Lung (tissue), 11 donors: ENCODE measurements at regions not wholly inside any gene's neighbourhood (a gene's known extent, or its start where the extent isn't known, plus 50 kb on each side); places are given as distances from the start of the nearest gene placed in this dataset.

ENCODE experiments used
- ATAC-seq: fragments of 200-7000 bp; cut with Tn5 transposase; one replicate; pipeline ENCODE4 v1.9.1; 2020; ENCODE audit warnings: moderate number of reproducible peaks; ENCODE audit not compliant: insufficient read depth, low FRiP score
- DNase-seq, 3 donors: peaks; one replicate each; pipeline ENCODE4 v3.0.0-alpha.2; 2013 to 2017
- H3K27ac ChIP-seq, 2 donors: one replicate each; pipeline ENCODE4 v1.5.1; 2013; ENCODE audit warnings: mild to moderate bottlenecking in 2 of 2, moderate library complexity in 2 of 2, control low read depth in 1 of 2, inconsistent platforms in 1 of 2, low read depth in 1 of 2, low read length in 1 of 2
- H3K27me3 ChIP-seq, 3 donors: one replicate each; pipeline ENCODE4 v1.5.1; 2013; ENCODE audit warnings: low read length in 2 of 3; ENCODE audit not compliant: control insufficient read depth in 3 of 3, insufficient read depth in 3 of 3
- H3K36me3 ChIP-seq, 4 donors: one replicate each; pipeline ENCODE4 v1.5.1; 2013; ENCODE audit warnings: low read length in 4 of 4, mild to moderate bottlenecking in 1 of 4, moderate library complexity in 1 of 4; ENCODE audit not compliant: control insufficient read depth in 4 of 4, insufficient read depth in 4 of 4
- H3K4me1 ChIP-seq, 5 donors: one replicate each; pipeline ENCODE4 v1.5.1; 2013; ENCODE audit warnings: low read length in 5 of 5, mild to moderate bottlenecking in 2 of 5, moderate library complexity in 1 of 5; ENCODE audit not compliant: control insufficient read depth in 5 of 5, insufficient read depth in 5 of 5
- H3K4me3 ChIP-seq: one replicate; pipeline ENCODE4 v1.5.1; 2013; ENCODE audit warnings: mild to moderate bottlenecking, control low read depth, moderate library complexity
- H3K9ac ChIP-seq, 2 donors: one replicate each; pipeline ENCODE4 v1.5.1; 2013; ENCODE audit warnings: low read length in 2 of 2, control low read depth in 1 of 2; ENCODE audit not compliant: insufficient read depth in 1 of 2
- H3K9me3 ChIP-seq, 4 donors: one replicate each; pipeline ENCODE4 v1.5.1; 2013; ENCODE audit warnings: low read length in 3 of 4, mild to moderate bottlenecking in 1 of 4, moderate library complexity in 1 of 4; ENCODE audit not compliant: control insufficient read depth in 4 of 4, insufficient read depth in 3 of 4
- CTCF ChIP-seq: IDR thresholded peaks from 2 replicates; pipeline ENCODE4 v1.5.1; 2012; ENCODE audit warnings: mild to moderate bottlenecking; ENCODE audit errors: control extremely low read depth, extremely low read depth
- WGBS, 2 donors: extraction: QIAGEN DNeasy Blood & Tissue Kit; methylation state at CpG; one replicate each; pipeline ENCODE4 v1.1.7; 2013; 5-methylcytosine and 5-hydroxymethylcytosine counted together
- donor health status: control.
- donor health status: control.
- donor health status: Bipolar disorder and iron deficiency.
- donor health status: healthy.
- donor health status: DM: yes; HTN: yes; CAD: no.

GRCh38 chr16:86632206-86632605 is 53.9 kb downstream of the FOXL1 start:
- no peak for ATAC-seq

GRCh38 chr16:86632944-86633343 is 54.6 kb downstream of the FOXL1 start:
- no peak overlapping the region for H3K9ac ChIP-seq
- no peaks in the 10 kb centered on the region for H3K36me3 ChIP-seq
- WGBS, 2 donors: 87 to 88% methylated on average over 8 of the region's 8 CpGs
- no peaks in the 10 kb centered on the region for H3K27me3 ChIP-seq
- no peak for DNase-seq
- ATAC-seq: no peak
- H3K4me1 ChIP-seq: no peaks in the 10 kb centered on the region
- TF ChIP-seq CTCF: no peak
- H3K27ac ChIP-seq: no peak overlapping the region
- no peak overlapping the region for H3K4me3 ChIP-seq
- H3K9me3 ChIP-seq: peaks cover 0 to 9% (median under 1%) of the 10 kb centered on the region in 4 donors

More at GRCh38 chr16:86632206-86632605, 53.9 kb downstream of the FOXL1 start:
- no peak for DNase-seq
- Histone ChIP-seq H3K9ac (no peak overlapping the region), H3K36me3 (no peaks in the 10 kb centered on the region), H3K9me3 (peaks cover 0 to 7% (median under 1%) of the 10 kb centered on the region in 4 donors), H3K27me3 (no peaks in the 10 kb centered on the region), H3K4me1 (no peaks in the 10 kb centered on the region), H3K4me3 (no peak overlapping the region), H3K27ac (no peak overlapping the region)
- TF ChIP-seq CTCF: no peak
- 93 to 95% methylated on average over 16 of the region's 16 CpGs for WGBS, 2 donors

GRCh38 chr16:86634292-86634691 is 55.9 kb downstream of the FOXL1 start:
- Histone ChIP-seq H3K9ac (no peak overlapping the region), H3K27me3 (no peaks in the 10 kb centered on the region), H3K27ac (no peak overlapping the region), H3K4me3 (no peak overlapping the region), H3K9me3 (peaks cover 0 to 9% (median under 1%) of the 10 kb centered on the region in 4 donors), H3K36me3 (no peaks in the 10 kb centered on the region), H3K4me1 (no peaks in the 10 kb centered on the region)
- DNase-seq (no peak), ATAC-seq (no peak)
- 94 to 96% methylated on average over 1 of the region's 1 CpG for WGBS, 2 donors
- TF ChIP-seq CTCF: no peak

- Histone ChIP-seq H3K27ac (no peak overlapping the region), H3K36me3 (no peaks in the 10 kb centered on the region), H3K27me3 (no peaks in the 10 kb centered on the region), H3K9ac (no peak overlapping the region), H3K9me3 (peaks cover 0 to 9% (median under 1%) of the 10 kb centered on the region in 4 donors), H3K4me3 (no peak overlapping the region), H3K4me1 (no peaks in the 10 kb centered on the region)
- TF ChIP-seq CTCF: no peak
- ATAC-seq (no peak), DNase-seq (no peak)
- WGBS, 2 donors: 69 to 86% methylated on average over 9 of the region's 9 CpGs
These were observed 57.0 kb downstream of the FOXL1 start for GRCh38 chr16:86635176-86635876.
